Activated CD8-positive, alpha-beta memory T cell treated with anti-CD3 and anti-CD28 coated beads, Interleukin-2, amount 50 U/mL, for 24 hours (primary cell): ENCODE measurements at regions not wholly inside any gene's neighbourhood (a gene's known extent, or its start where the extent isn't known, plus 50 kb on each side); places are given as distances from the start of the nearest gene placed in this dataset.

ENCODE experiments used
- DNase-seq: peaks from one replicate; pipeline ENCODE4 v3.0.0-alpha.2; 2020; ENCODE audit errors: extremely low read depth

- no peak for DNase-seq
These were observed 58.4 kb downstream of the SLC25A47 start for GRCh38 chr14:100381395-100382105.

GRCh38 chr14:100382106-100382455 lies 58.9 kb downstream of the SLC25A47 start:
- DNase-seq: no peak

GRCh38 chr14:100383727-100384158 lies 60.6 kb downstream of the SLC25A47 start:
- no peak for DNase-seq

- DNase-seq: no peak
These were observed 61.1 kb downstream of the SLC25A47 start for GRCh38 chr14:100384277-100384676.

- DNase-seq: no peak
These were observed 62.0 kb downstream of the SLC25A47 start for GRCh38 chr14:100384819-100385813.

GRCh38 chr14:100386121-100386520 lies 63.0 kb downstream of the SLC25A47 start:
- DNase-seq: no peak

GRCh38 chr14:100386846-100387245 lies 63.7 kb downstream of the SLC25A47 start:
- DNase-seq: no peak

GRCh38 chr14:100387450-100387849 lies 64.3 kb downstream of the SLC25A47 start:
- no peak for DNase-seq

- no peak for DNase-seq
These were observed 65.2 kb downstream of the SLC25A47 start for GRCh38 chr14:100388103-100389054.

GRCh38 chr14:100389497-100390104 lies 66.5 kb downstream of the SLC25A47 start:
- DNase-seq: no peak

- no peak for DNase-seq
These were observed 68.0 kb downstream of the SLC25A47 start for GRCh38 chr14:100391173-100391572.

GRCh38 chr14:100391724-100392123 lies 68.6 kb downstream of the SLC25A47 start:
- no peak for DNase-seq

- DNase-seq: no peak
These were observed 69.2 kb downstream of the SLC25A47 start for GRCh38 chr14:100392356-100392755.

GRCh38 chr14:100393362-100393761 lies 70.2 kb downstream of the SLC25A47 start:
- DNase-seq: no peak

GRCh38 chr14:100393906-100394732 lies 71.0 kb downstream of the SLC25A47 start:
- no peak for DNase-seq

- no peak for DNase-seq
These were observed 71.9 kb downstream of the SLC25A47 start for GRCh38 chr14:100394886-100395672.

GRCh38 chr14:100396266-100396795 lies 73.2 kb downstream of the SLC25A47 start:
- DNase-seq: no peak

- DNase-seq: no peak
These were observed 73.9 kb downstream of the SLC25A47 start for GRCh38 chr14:100397005-100397404.

GRCh38 chr14:100398044-100398443 lies 74.9 kb downstream of the SLC25A47 start:
- no peak for DNase-seq
